ENCODE measurements at regions not wholly inside any gene's neighbourhood (a gene's known extent, or its start where the extent isn't known, plus 50 kb on each side); places are given as distances from the start of the nearest gene placed in this dataset.
"Not testable (repeated sequence)": the region's sequence is repeated elsewhere in the genome, so short reads cannot be mapped to it uniquely, and the experiment has no call there.

- intact Hi-C loops (cut with DNase I): no loop called here
- Histone ChIP-seq H3K27me3 (no peaks in the 10 kb centered on the region), H3K9me3 (no peaks in the 10 kb centered on the region), H3K36me3 (no peaks in the 10 kb centered on the region), H3K9ac (ENCODE audit: low read depth in 2 of 2, low read length in 2 of 2) (no peak overlapping the region), H3K4me1 (no peaks in the 10 kb centered on the region), H3K27ac (no peak overlapping the region), H3K4me3 (no peak overlapping the region)
- TF ChIP-seq CTCF (IDR thresholded peaks at IDR 0.05): no peak
- DNase-seq: no peak
These were observed 475.9 kb upstream of the SMARCA2 start for GRCh38 chr9:1539216-1539615.

GRCh38 chr9:1550636-1551035 lies 464.5 kb upstream of the SMARCA2 start:
- DNase-seq: no peak
- no peak overlapping the region for H3K4me3 ChIP-seq
- H3K27ac ChIP-seq: no peak overlapping the region
- H3K27me3 ChIP-seq: no peaks in the 10 kb centered on the region
- H3K4me1 ChIP-seq: no peaks in the 10 kb centered on the region
- TF ChIP-seq CTCF (IDR thresholded peaks at IDR 0.05): no peak
- H3K36me3 ChIP-seq: no peaks in the 10 kb centered on the region
- H3K9me3 ChIP-seq: no peaks in the 10 kb centered on the region
- H3K9ac ChIP-seq (ENCODE audit: low read depth in 2 of 2, low read length in 2 of 2): no peak overlapping the region
- intact Hi-C loops (cut with DNase I): no loop called here

- no peaks in the 10 kb centered on the region for H3K36me3 ChIP-seq
- no peak overlapping the region for H3K27ac ChIP-seq
- H3K9ac ChIP-seq (ENCODE audit: low read depth in 2 of 2, low read length in 2 of 2): no peak overlapping the region
- no peaks in the 10 kb centered on the region for H3K27me3 ChIP-seq
- no peak for DNase-seq
- no peaks in the 10 kb centered on the region for H3K4me1 ChIP-seq
- H3K9me3 ChIP-seq: no peaks in the 10 kb centered on the region
- intact Hi-C loops (cut with DNase I): no loop called here
- H3K4me3 ChIP-seq: no peak overlapping the region
- no peak for TF ChIP-seq CTCF (IDR thresholded peaks at IDR 0.05)
These were observed 460.8 kb upstream of the SMARCA2 start for GRCh38 chr9:1554081-1555035.

GRCh38 chr9:1558666-1559065 lies 456.5 kb upstream of the SMARCA2 start:
- H3K9ac ChIP-seq (ENCODE audit: low read depth in 2 of 2, low read length in 2 of 2); intact Hi-C loops (cut with DNase I); H3K4me3 ChIP-seq; H3K27me3 ChIP-seq; H3K36me3 ChIP-seq; H3K4me1 ChIP-seq; H3K9me3 ChIP-seq; DNase-seq; H3K27ac ChIP-seq: not testable (repeated sequence)

GRCh38 chr9:1575939-1576338 lies 439.2 kb upstream of the SMARCA2 start:
- intact Hi-C loops (cut with DNase I): no loop called here
- no peak overlapping the region for H3K4me3 ChIP-seq
- DNase-seq: no peak
- no peaks in the 10 kb centered on the region for H3K4me1 ChIP-seq
- TF ChIP-seq CTCF (IDR thresholded peaks at IDR 0.05): no peak
- no peak overlapping the region for H3K27ac ChIP-seq
- no peaks in the 10 kb centered on the region for H3K27me3 ChIP-seq
- no peak overlapping the region for H3K9ac ChIP-seq (ENCODE audit: low read depth in 2 of 2, low read length in 2 of 2)
- no peaks in the 10 kb centered on the region for H3K36me3 ChIP-seq
- no peaks in the 10 kb centered on the region for H3K9me3 ChIP-seq

GRCh38 chr9:1580215-1580614 lies 434.9 kb upstream of the SMARCA2 start:
- Histone ChIP-seq H3K27ac (no peak overlapping the region), H3K4me3 (no peak overlapping the region), H3K9ac (ENCODE audit: low read depth in 2 of 2, low read length in 2 of 2) (no peak overlapping the region), H3K36me3 (no peaks in the 10 kb centered on the region), H3K27me3 (no peaks in the 10 kb centered on the region), H3K4me1 (no peaks in the 10 kb centered on the region), H3K9me3 (no peaks in the 10 kb centered on the region)
- intact Hi-C loops (cut with DNase I): no loop called here
- no peak for DNase-seq
- no peak for TF ChIP-seq CTCF (IDR thresholded peaks at IDR 0.05)

Data from colonic mucosa (tissue), 4 donors.